Prostate gland (tissue), 2 donors: ENCODE measurements at regions not wholly inside any gene's neighbourhood (a gene's known extent, or its start where the extent isn't known, plus 50 kb on each side); places are given as distances from the start of the nearest gene placed in this dataset.

Experiments
- DNase-seq: peaks from one replicate; pipeline ENCODE4 v3.0.0-alpha.2; 2019; ENCODE audit warnings: low spot score
- H3K27ac ChIP-seq, 2 donors: fragments of 200-600 bp; sonication (generic); 2 replicates each; pipeline ENCODE4 v1.5.1; 2017 to 2019
- H3K27me3 ChIP-seq: fragments of 200-600 bp; sonication (generic); replicated peaks from 2 replicates; pipeline ENCODE4 v1.5.1; 2019; ENCODE audit not compliant: insufficient read depth
- H3K36me3 ChIP-seq, 2 donors: fragments of 200-600 bp; sonication (generic); 1 replicate in 1 of 2; 2 replicates in 1 of 2; pipeline versions ENCODE4 v1.5.1 to v1.8.1; 2017 to 2019
- H3K4me1 ChIP-seq: fragments of 200-600 bp; sonication (generic); replicated peaks from 2 replicates; pipeline ENCODE4 v1.5.1; 2019
- H3K4me3 ChIP-seq, 2 donors: fragments of 200-600 bp; sonication (generic); 2 replicates each; pipeline ENCODE4 v1.5.1; 2017 to 2019
- H3K9me3 ChIP-seq: fragments of 200-600 bp; sonication (generic); 2 replicates; pipeline ENCODE4 v1.5.1; 2017
- POLR2A ChIP-seq: fragments of 450-650 bp; IDR thresholded peaks from one replicate; pipeline ENCODE4 v1.6.1; 2016; ENCODE audit warnings: antibody characterized with exemption, mild to moderate bottlenecking
- POLR2AphosphoS5 ChIP-seq: sonication (generic); formaldehyde crosslinking; IDR thresholded peaks from one replicate; pipeline ENCODE4 v1.6.1; 2017; ENCODE audit warnings: antibody characterized with exemption
- WGBS: methylation state at CpG from one replicate; pipeline ENCODE4 v1.1.5; 2018; 5-methylcytosine and 5-hydroxymethylcytosine counted together
- intact Hi-C: fragments of 100-400 bp; cut with DNase I; formaldehyde crosslinking; loops from one replicate; pipeline ENCODE4 v1.14.2; 2022
- TF ChIP-seq, protein P1 (sequence below), 4 experiments: fragments of 200-600 bp in 2 of 4; fragments of 450-650 bp in 2 of 4; sonication (generic) in 2 of 4; IDR thresholded peaks; 1 replicate in 3 of 4; 2 replicates in 1 of 4; pipeline ENCODE4 v1.5.1; 2016 to 2019; ENCODE audit warnings: antibody characterized with exemption in 4 of 4, mild to moderate bottlenecking in 2 of 4, moderate library complexity in 2 of 4

DNA sequence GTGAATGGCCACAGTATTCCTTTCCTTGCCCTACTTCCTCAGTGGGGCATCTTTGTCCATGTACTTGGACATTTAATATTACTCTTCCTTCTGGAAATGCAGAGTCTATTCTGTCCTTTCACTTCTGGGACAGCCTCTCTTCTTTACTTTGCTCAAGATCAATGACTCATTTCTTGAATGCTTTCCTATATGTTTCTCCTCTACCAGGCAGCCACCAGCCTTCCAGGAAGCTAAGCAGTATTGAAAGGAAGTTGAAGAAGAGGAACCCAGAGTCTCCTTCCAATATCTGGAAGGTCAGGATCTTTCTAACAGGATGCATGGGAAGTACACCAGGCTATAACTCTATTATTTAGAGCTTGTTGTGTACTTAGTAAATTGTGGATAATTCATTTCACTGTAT, 182.8 kb downstream of the CD47 start:
- no peak overlapping the region for H3K27ac ChIP-seq

GRCh38 chr3:107904536-107905066, 186.2 kb downstream of the CD47 start:
- intact Hi-C loops, result no loop called here

More for the DNA sequence above, 182.8 kb downstream of the CD47 start:
- no peak overlapping the region for H3K4me3 ChIP-seq
- no peaks in the 10 kb centered on the region for H3K4me1 ChIP-seq
- no peaks in the 10 kb centered on the region for H3K36me3 ChIP-seq
- no peaks in the 10 kb centered on the region for H3K9me3 ChIP-seq
- H3K27me3 ChIP-seq, result no peaks in the 10 kb centered on the region
- no peak for DNase-seq
- TF ChIP-seq POLR2AphosphoS5 (no peak), POLR2A (no peak)
- TF ChIP-seq, protein P1, sequence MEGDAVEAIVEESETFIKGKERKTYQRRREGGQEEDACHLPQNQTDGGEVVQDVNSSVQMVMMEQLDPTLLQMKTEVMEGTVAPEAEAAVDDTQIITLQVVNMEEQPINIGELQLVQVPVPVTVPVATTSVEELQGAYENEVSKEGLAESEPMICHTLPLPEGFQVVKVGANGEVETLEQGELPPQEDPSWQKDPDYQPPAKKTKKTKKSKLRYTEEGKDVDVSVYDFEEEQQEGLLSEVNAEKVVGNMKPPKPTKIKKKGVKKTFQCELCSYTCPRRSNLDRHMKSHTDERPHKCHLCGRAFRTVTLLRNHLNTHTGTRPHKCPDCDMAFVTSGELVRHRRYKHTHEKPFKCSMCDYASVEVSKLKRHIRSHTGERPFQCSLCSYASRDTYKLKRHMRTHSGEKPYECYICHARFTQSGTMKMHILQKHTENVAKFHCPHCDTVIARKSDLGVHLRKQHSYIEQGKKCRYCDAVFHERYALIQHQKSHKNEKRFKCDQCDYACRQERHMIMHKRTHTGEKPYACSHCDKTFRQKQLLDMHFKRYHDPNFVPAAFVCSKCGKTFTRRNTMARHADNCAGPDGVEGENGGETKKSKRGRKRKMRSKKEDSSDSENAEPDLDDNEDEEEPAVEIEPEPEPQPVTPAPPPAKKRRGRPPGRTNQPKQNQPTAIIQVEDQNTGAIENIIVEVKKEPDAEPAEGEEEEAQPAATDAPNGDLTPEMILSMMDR (IDR thresholded peaks at IDR 0.05), result no peak
- intact Hi-C loops, result no loop called here

DNA sequence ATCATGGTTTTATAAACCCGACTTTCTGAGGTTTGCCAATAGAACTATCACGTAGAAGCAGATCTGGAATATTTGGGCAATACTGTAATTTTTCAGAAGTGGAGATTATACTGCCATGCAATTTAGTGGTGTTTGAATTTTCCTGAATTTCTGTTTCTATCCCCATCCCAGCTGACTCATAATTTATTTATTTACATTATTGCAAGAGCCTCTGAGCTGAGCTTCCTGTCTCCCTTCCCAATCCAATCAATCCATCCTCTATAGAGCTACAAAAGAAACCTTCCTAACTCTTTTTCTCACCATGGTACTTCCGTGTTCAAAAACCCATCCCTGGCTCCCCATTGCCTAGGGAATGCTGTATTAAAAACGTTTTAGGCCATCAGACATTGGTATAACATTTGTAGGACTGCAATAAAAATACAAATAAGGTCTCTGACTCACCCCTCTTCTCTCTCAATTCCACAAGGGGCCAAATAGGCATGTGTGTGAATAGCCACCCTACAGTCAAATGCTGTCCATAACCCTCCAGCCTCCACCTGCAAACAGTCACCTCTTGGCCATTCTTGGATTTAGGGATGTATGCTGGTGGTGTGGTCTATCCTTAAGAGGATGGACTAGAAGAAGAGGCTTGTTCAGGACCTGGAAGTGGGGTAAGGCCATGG, 190.7 kb downstream of the CD47 start:
- intact Hi-C loops, result no loop called here
- TF ChIP-seq POLR2A, result no peak
- TF ChIP-seq, protein P1 (IDR thresholded peaks at IDR 0.05), result no peak
- no peak for TF ChIP-seq POLR2AphosphoS5
- WGBS, result 81% methylated on average over 4 of the region's 4 CpGs
- Histone ChIP-seq H3K4me1 (no peaks in the 10 kb centered on the region), H3K9me3 (no peaks in the 10 kb centered on the region), H3K4me3 (no peak overlapping the region), H3K36me3 (no peaks in the 10 kb centered on the region), H3K27me3 (no peaks in the 10 kb centered on the region), H3K27ac (no peak overlapping the region)
- DNase-seq, result no peak

More at GRCh38 chr3:107904536-107905066, 186.2 kb downstream of the CD47 start:
- Histone ChIP-seq H3K9me3 (no peaks in the 10 kb centered on the region), H3K4me1 (no peaks in the 10 kb centered on the region), H3K36me3 (no peaks in the 10 kb centered on the region), H3K4me3 (no peak overlapping the region), H3K27me3 (no peaks in the 10 kb centered on the region), H3K27ac (no peak overlapping the region)
- 26% methylated on average over 6 of the region's 6 CpGs for WGBS
- DNase-seq, result no peak
- TF ChIP-seq, protein P1 (IDR thresholded peaks at IDR 0.05), result no peak
- TF ChIP-seq POLR2A (no peak), POLR2AphosphoS5 (no peak)

DNA sequence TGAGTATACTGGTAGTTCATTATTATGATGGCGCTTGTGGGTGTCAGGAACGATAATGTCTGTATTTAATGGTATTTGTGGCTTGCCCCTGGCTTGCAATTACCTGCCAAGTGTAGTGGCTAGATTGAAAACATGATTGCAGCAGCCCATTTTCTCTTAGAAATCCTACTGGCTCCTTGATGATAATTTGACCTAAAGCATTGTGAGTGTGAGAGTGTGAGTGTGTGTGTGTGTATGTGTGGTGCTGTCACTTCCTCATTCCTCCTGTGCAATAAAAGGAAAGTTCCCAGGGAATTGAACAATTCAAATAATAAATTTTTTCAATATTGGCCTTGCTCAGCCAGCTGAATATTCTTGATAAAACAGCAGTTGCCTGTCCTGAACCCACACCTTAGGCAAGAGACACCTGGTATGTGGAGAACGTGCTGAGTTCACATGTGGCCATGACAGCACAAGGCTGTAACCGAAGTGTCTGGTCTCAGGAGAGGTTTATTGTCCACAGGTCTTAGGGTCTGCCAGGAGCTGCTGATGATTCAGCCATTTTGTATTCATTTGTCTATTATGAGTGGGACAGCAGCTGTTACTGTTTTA, 193.3 kb downstream of the CD47 start:
- DNase-seq, result no peak
- no peak overlapping the region for H3K27ac ChIP-seq
- H3K4me1 ChIP-seq, result no peaks in the 10 kb centered on the region
- 17% methylated on average over 4 of the region's 4 CpGs for WGBS
- H3K27me3 ChIP-seq, result no peaks in the 10 kb centered on the region
- no peaks in the 10 kb centered on the region for H3K36me3 ChIP-seq
- H3K4me3 ChIP-seq, result no peak overlapping the region
- TF ChIP-seq, protein P1 (IDR thresholded peaks at IDR 0.05), result no peak
- TF ChIP-seq POLR2AphosphoS5 (no peak), POLR2A (no peak)
- H3K9me3 ChIP-seq, result no peaks in the 10 kb centered on the region
- intact Hi-C loops, result no loop called here

DNA sequence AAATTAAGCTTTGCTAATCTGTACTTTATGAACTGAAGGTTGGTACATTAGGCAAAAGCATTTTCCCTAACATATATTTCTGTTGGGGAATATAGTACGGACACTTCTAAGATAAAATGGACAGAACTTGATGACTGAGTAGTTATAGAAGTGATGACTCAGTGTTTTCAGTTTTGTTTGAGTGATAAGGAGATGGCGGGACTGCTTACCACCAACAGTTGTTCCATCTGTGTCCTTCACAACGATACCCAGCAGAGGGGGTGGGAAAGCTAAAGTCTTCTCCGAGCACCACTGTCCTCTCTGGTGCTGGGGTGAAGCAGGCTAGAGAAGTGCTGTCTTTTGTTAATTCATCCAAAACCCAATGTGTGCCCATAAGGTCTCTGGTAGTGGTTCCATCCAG, 195.8 kb downstream of the CD47 start:
- Histone ChIP-seq H3K9me3 (no peaks in the 10 kb centered on the region), H3K27me3 (no peaks in the 10 kb centered on the region), H3K27ac (no peak overlapping the region), H3K4me1 (no peaks in the 10 kb centered on the region), H3K4me3 (no peak overlapping the region), H3K36me3 (no peaks in the 10 kb centered on the region)
- no peak for DNase-seq
- intact Hi-C loops, result no loop called here
- 91% methylated on average over 4 of the region's 4 CpGs for WGBS
- TF ChIP-seq POLR2A (no peak), POLR2AphosphoS5 (no peak)
- TF ChIP-seq, protein P1 (IDR thresholded peaks at IDR 0.05), result no peak
